Parathyroid adenoma (tissue), 2 donors: ENCODE measurements at regions not wholly inside any gene's neighbourhood (a gene's known extent, or its start where the extent isn't known, plus 50 kb on each side); places are given as distances from the start of the nearest gene placed in this dataset.

Experiments
- H2AFZ ChIP-seq: fragments of 300-600 bp; sonication (generic); one replicate; pipeline ENCODE4 v1.7.0; 2017; ENCODE audit warnings: antibody characterized with exemption, mild to moderate bottlenecking
- H3K27ac ChIP-seq: fragments of 300-600 bp; sonication (generic); one replicate; pipeline ENCODE4 v1.7.0; 2017
- H3K27me3 ChIP-seq: fragments of 300-600 bp; sonication (generic); one replicate; pipeline ENCODE4 v1.7.0; 2017; ENCODE audit warnings: low read length; ENCODE audit not compliant: control insufficient read depth, insufficient read depth
- H3K36me3 ChIP-seq: fragments of 300-600 bp; sonication (generic); one replicate; pipeline ENCODE4 v1.7.0; 2017; ENCODE audit warnings: low read length; ENCODE audit not compliant: control insufficient read depth, insufficient read depth
- H3K4me1 ChIP-seq: fragments of 300-600 bp; sonication (generic); one replicate; pipeline ENCODE4 v1.7.0; 2017; ENCODE audit warnings: control low read depth
- H3K4me2 ChIP-seq: fragments of 300-600 bp; sonication (generic); one replicate; pipeline ENCODE4 v1.7.0; 2017; ENCODE audit warnings: low read length
- H3K4me3 ChIP-seq: fragments of 300-600 bp; sonication (generic); one replicate; pipeline ENCODE4 v1.7.0; 2017; ENCODE audit warnings: low read depth, low read length
- H3K79me2 ChIP-seq: fragments of 300-600 bp; sonication (generic); one replicate; pipeline ENCODE4 v1.7.0; 2017; ENCODE audit warnings: control low read depth
- H3K9ac ChIP-seq: fragments of 300-600 bp; sonication (generic); one replicate; pipeline ENCODE4 v1.7.0; 2017; ENCODE audit warnings: mild to moderate bottlenecking
- H3K9me3 ChIP-seq: fragments of 300-600 bp; sonication (generic); one replicate; pipeline ENCODE4 v1.7.0; 2017; ENCODE audit warnings: low read length; ENCODE audit not compliant: control insufficient read depth
- CTCF ChIP-seq: fragments of 300-600 bp; sonication (generic); IDR thresholded peaks from one replicate; pipeline ENCODE4 v1.7.0; 2017; ENCODE audit warnings: antibody characterized with exemption, mild to moderate bottlenecking
- donor health status: primary hyperparathyroidism.

- TF ChIP-seq CTCF = no peak
- H3K4me1 ChIP-seq = no peaks in the 10 kb centered on the region
- H3K36me3 ChIP-seq = no peaks in the 10 kb centered on the region
- H3K4me3 ChIP-seq = no peak overlapping the region
- no peaks in the 10 kb centered on the region for H3K79me2 ChIP-seq
- H3K27ac ChIP-seq = no peak overlapping the region
- H3K9me3 ChIP-seq = no peaks in the 10 kb centered on the region
- H3K9ac ChIP-seq = no peak overlapping the region
- no peak overlapping the region for H3K4me2 ChIP-seq
- H2AFZ ChIP-seq = no peak overlapping the region
- H3K27me3 ChIP-seq = no peaks in the 10 kb centered on the region
These were observed 154.4 kb downstream of the TMEM18 start for GRCh38 chr2:522776-523175.

- no peak overlapping the region for H2AFZ ChIP-seq
- no peaks in the 10 kb centered on the region for H3K79me2 ChIP-seq
- no peaks in the 10 kb centered on the region for H3K36me3 ChIP-seq
- no peak overlapping the region for H3K27ac ChIP-seq
- no peak overlapping the region for H3K4me3 ChIP-seq
- no peaks in the 10 kb centered on the region for H3K9me3 ChIP-seq
- H3K9ac ChIP-seq = no peak overlapping the region
- H3K27me3 ChIP-seq = no peaks in the 10 kb centered on the region
- TF ChIP-seq CTCF = no peak
- no peak overlapping the region for H3K4me2 ChIP-seq
- no peaks in the 10 kb centered on the region for H3K4me1 ChIP-seq
These were observed 155.2 kb downstream of the TMEM18 start for GRCh38 chr2:521853-522530.

- H2AFZ ChIP-seq = no peak overlapping the region
- H3K4me1 ChIP-seq = no peaks in the 10 kb centered on the region
- H3K27me3 ChIP-seq = no peaks in the 10 kb centered on the region
- no peaks in the 10 kb centered on the region for H3K79me2 ChIP-seq
- H3K36me3 ChIP-seq = no peaks in the 10 kb centered on the region
- no peak overlapping the region for H3K4me2 ChIP-seq
- no peak for TF ChIP-seq CTCF
- H3K9me3 ChIP-seq = no peaks in the 10 kb centered on the region
- H3K4me3 ChIP-seq = no peak overlapping the region
- H3K9ac ChIP-seq = no peak overlapping the region
- no peak overlapping the region for H3K27ac ChIP-seq
These were observed 156.4 kb downstream of the TMEM18 start for GRCh38 chr2:520663-521340.

GRCh38 chr2:516944-517343 lies 160.3 kb downstream of the TMEM18 start:
- H3K27me3 ChIP-seq = no peaks in the 10 kb centered on the region
- no peaks in the 10 kb centered on the region for H3K79me2 ChIP-seq
- no peaks in the 10 kb centered on the region for H3K9me3 ChIP-seq
- no peak overlapping the region for H3K9ac ChIP-seq
- no peak overlapping the region for H2AFZ ChIP-seq
- TF ChIP-seq CTCF = no peak
- no peak overlapping the region for H3K4me2 ChIP-seq
- H3K4me1 ChIP-seq = no peaks in the 10 kb centered on the region
- H3K36me3 ChIP-seq = no peaks in the 10 kb centered on the region
- H3K27ac ChIP-seq = no peak overlapping the region
- H3K4me3 ChIP-seq = no peak overlapping the region

- H3K9ac ChIP-seq = no peak overlapping the region
- H3K9me3 ChIP-seq = no peaks in the 10 kb centered on the region
- no peak overlapping the region for H3K4me3 ChIP-seq
- no peaks in the 10 kb centered on the region for H3K4me1 ChIP-seq
- H3K4me2 ChIP-seq = no peak overlapping the region
- TF ChIP-seq CTCF = no peak
- H3K27ac ChIP-seq = no peak overlapping the region
- no peaks in the 10 kb centered on the region for H3K79me2 ChIP-seq
- H2AFZ ChIP-seq = no peak overlapping the region
- H3K27me3 ChIP-seq = no peaks in the 10 kb centered on the region
- no peaks in the 10 kb centered on the region for H3K36me3 ChIP-seq
These were observed 161.1 kb downstream of the TMEM18 start for GRCh38 chr2:516131-516530.
